Stomach (tissue), 4 donors: ENCODE measurements at regions not wholly inside any gene's neighbourhood (a gene's known extent, or its start where the extent isn't known, plus 50 kb on each side); places are given as distances from the start of the nearest gene placed in this dataset.

Source experiments
- CTCF ChIP-seq, 7 experiments: fragments of 450-650 bp in 4 of 7; fragments of 200-600 bp in 3 of 7; sonication (generic) in 3 of 7; IDR thresholded peaks; one replicate each; pipeline ENCODE4 v1.5.1; 2016 to 2019; ENCODE audit warnings: antibody characterized with exemption in 7 of 7, control low read depth in 2 of 7, mild to moderate bottlenecking in 1 of 7
- POLR2A ChIP-seq, 4 donors: fragments of 450-650 bp; IDR thresholded peaks; one replicate each; pipeline ENCODE4 v1.6.1; 2016; ENCODE audit warnings: antibody characterized with exemption in 4 of 4, control low read depth in 2 of 4, mild to moderate bottlenecking in 1 of 4, moderate library complexity in 1 of 4

GRCh38 chr11:91433284-91434010 is 791.2 kb upstream of the FAT3 start:
- no peak for TF ChIP-seq CTCF (IDR thresholded peaks at IDR 0.05)
- TF ChIP-seq POLR2A (IDR thresholded peaks at IDR 0.05), result no peak
